ENCODE measurements at regions not wholly inside any gene's neighbourhood (a gene's known extent, or its start where the extent isn't known, plus 50 kb on each side); places are given as distances from the start of the nearest gene placed in this dataset.

- no peaks in the 10 kb centered on the region for H3K79me2 ChIP-seq (ENCODE audit: low read length)
- H3K4me2 ChIP-seq (ENCODE audit: low read length) = no peak overlapping the region
- TF ChIP-seq EZH2phosphoT487 (IDR thresholded peaks at IDR 0.05; ENCODE audit: low read depth) = no peak
- TF ChIP-seq, protein P1, sequence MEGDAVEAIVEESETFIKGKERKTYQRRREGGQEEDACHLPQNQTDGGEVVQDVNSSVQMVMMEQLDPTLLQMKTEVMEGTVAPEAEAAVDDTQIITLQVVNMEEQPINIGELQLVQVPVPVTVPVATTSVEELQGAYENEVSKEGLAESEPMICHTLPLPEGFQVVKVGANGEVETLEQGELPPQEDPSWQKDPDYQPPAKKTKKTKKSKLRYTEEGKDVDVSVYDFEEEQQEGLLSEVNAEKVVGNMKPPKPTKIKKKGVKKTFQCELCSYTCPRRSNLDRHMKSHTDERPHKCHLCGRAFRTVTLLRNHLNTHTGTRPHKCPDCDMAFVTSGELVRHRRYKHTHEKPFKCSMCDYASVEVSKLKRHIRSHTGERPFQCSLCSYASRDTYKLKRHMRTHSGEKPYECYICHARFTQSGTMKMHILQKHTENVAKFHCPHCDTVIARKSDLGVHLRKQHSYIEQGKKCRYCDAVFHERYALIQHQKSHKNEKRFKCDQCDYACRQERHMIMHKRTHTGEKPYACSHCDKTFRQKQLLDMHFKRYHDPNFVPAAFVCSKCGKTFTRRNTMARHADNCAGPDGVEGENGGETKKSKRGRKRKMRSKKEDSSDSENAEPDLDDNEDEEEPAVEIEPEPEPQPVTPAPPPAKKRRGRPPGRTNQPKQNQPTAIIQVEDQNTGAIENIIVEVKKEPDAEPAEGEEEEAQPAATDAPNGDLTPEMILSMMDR (IDR thresholded peaks at IDR 0.05; ENCODE audit: low read depth, low read length) = no peak
- H3K9me3 ChIP-seq (ENCODE audit: insufficient read depth, low read length) = no peaks in the 10 kb centered on the region
- no peaks in the 10 kb centered on the region for H3K27me3 ChIP-seq (ENCODE audit: low read depth, low read length)
- no peak overlapping the region for H2AFZ ChIP-seq (ENCODE audit: low read depth, low read length)
- no peak overlapping the region for H3K9ac ChIP-seq (ENCODE audit: low read length)
- no peaks in the 10 kb centered on the region for H4K20me1 ChIP-seq (ENCODE audit: insufficient read depth, low read length)
- H3K27ac ChIP-seq (ENCODE audit: low read length) = no peak overlapping the region
- H3K4me1 ChIP-seq (ENCODE audit: low read length) = no peaks in the 10 kb centered on the region
- no peaks in the 10 kb centered on the region for H3K36me3 ChIP-seq (replicated peaks; ENCODE audit: low read depth, low read length)
- no peak overlapping the region for H3K4me3 ChIP-seq (ENCODE audit: low read length)
Measured at GRCh38 chr19:31560086-31561060, 211.1 kb upstream of the TSHZ3 start.

- Histone ChIP-seq H3K79me2 (ENCODE audit: low read length) (no peaks in the 10 kb centered on the region), H3K4me3 (ENCODE audit: low read length) (no peak overlapping the region), H3K36me3 (replicated peaks; ENCODE audit: low read depth, low read length) (no peaks in the 10 kb centered on the region), H3K9me3 (ENCODE audit: insufficient read depth, low read length) (no peaks in the 10 kb centered on the region), H3K9ac (ENCODE audit: low read length) (no peak overlapping the region), H3K4me2 (ENCODE audit: low read length) (no peak overlapping the region), H2AFZ (ENCODE audit: low read depth, low read length) (no peak overlapping the region), H4K20me1 (ENCODE audit: insufficient read depth, low read length) (no peaks in the 10 kb centered on the region), H3K27ac (ENCODE audit: low read length) (no peak overlapping the region), H3K4me1 (ENCODE audit: low read length) (no peaks in the 10 kb centered on the region), H3K27me3 (ENCODE audit: low read depth, low read length) (no peaks in the 10 kb centered on the region)
- TF ChIP-seq, protein P1 (IDR thresholded peaks at IDR 0.05; ENCODE audit: low read depth, low read length) = no peak
- TF ChIP-seq EZH2phosphoT487 (IDR thresholded peaks at IDR 0.05; ENCODE audit: low read depth) = no peak
Measured at GRCh38 chr19:31562966-31563612, 213.9 kb upstream of the TSHZ3 start.

- Histone ChIP-seq H3K4me1 (ENCODE audit: low read length) (no peaks in the 10 kb centered on the region), H3K27ac (ENCODE audit: low read length) (no peak overlapping the region)
- TF ChIP-seq, protein P1 (IDR thresholded peaks at IDR 0.05; ENCODE audit: low read depth, low read length) = no peak
- TF ChIP-seq EZH2phosphoT487 (IDR thresholded peaks at IDR 0.05; ENCODE audit: low read depth) = no peak
Measured at GRCh38 chr19:31567776-31568175, 218.5 kb upstream of the TSHZ3 start.

DNA sequence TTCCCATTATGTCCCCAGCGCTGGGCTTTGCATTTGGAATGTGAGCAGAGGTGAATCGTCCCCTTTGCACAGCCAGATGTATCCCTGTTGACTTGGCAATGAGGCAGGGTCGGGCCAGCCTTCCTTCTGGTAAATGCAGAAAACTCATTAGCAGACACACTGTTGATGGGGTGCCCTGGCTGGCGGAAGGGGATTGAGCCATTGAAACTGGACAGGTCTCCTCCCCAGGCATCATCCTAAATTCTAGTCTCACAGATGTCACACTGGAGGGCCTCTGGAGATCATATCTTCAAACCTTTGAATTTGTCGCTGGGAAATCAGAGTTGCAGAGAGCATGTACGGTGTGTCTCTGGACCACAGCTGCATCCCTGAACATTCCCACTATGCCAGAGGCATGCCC lies 219.5 kb upstream of the TSHZ3 start:
- TF ChIP-seq, protein P1 (IDR thresholded peaks at IDR 0.05; ENCODE audit: low read depth, low read length) = no peak
- no peak for TF ChIP-seq EZH2phosphoT487 (IDR thresholded peaks at IDR 0.05; ENCODE audit: low read depth)
- Histone ChIP-seq H3K79me2 (ENCODE audit: low read length) (no peaks in the 10 kb centered on the region), H4K20me1 (ENCODE audit: insufficient read depth, low read length) (no peaks in the 10 kb centered on the region), H3K4me2 (ENCODE audit: low read length) (no peak overlapping the region), H3K9ac (ENCODE audit: low read length) (no peak overlapping the region), H2AFZ (ENCODE audit: low read depth, low read length) (no peak overlapping the region), H3K27me3 (ENCODE audit: low read depth, low read length) (no peaks in the 10 kb centered on the region), H3K36me3 (replicated peaks; ENCODE audit: low read depth, low read length) (no peaks in the 10 kb centered on the region), H3K4me1 (ENCODE audit: low read length) (no peaks in the 10 kb centered on the region), H3K27ac (ENCODE audit: low read length) (no peak overlapping the region), H3K4me3 (ENCODE audit: low read length) (no peak overlapping the region), H3K9me3 (ENCODE audit: insufficient read depth, low read length) (no peaks in the 10 kb centered on the region)

More at GRCh38 chr19:31567776-31568175, 218.5 kb upstream of the TSHZ3 start:
- no peak overlapping the region for H3K4me2 ChIP-seq (ENCODE audit: low read length)
- no peaks in the 10 kb centered on the region for H3K9me3 ChIP-seq (ENCODE audit: insufficient read depth, low read length)
- no peaks in the 10 kb centered on the region for H3K36me3 ChIP-seq (replicated peaks; ENCODE audit: low read depth, low read length)
- no peak overlapping the region for H3K9ac ChIP-seq (ENCODE audit: low read length)
- H3K4me3 ChIP-seq (ENCODE audit: low read length) = no peak overlapping the region
- no peaks in the 10 kb centered on the region for H3K79me2 ChIP-seq (ENCODE audit: low read length)
- H2AFZ ChIP-seq (ENCODE audit: low read depth, low read length) = no peak overlapping the region
- H4K20me1 ChIP-seq (ENCODE audit: insufficient read depth, low read length) = no peaks in the 10 kb centered on the region
- H3K27me3 ChIP-seq (ENCODE audit: low read depth, low read length) = no peaks in the 10 kb centered on the region

Measured in OCI-LY3 (cell line).